Adipocyte (in vitro differentiated cells): ENCODE measurements at regions not wholly inside any gene's neighbourhood (a gene's known extent, or its start where the extent isn't known, plus 50 kb on each side); places are given as distances from the start of the nearest gene placed in this dataset.

Source experiments
- DNase-seq: peaks from one replicate; pipeline ENCODE4 v3.0.0-alpha.2; 2015; ENCODE audit warnings: low read depth
- H3K27me3 ChIP-seq: replicated peaks from 2 replicates; pipeline ENCODE4 v1.7.0; 2013; ENCODE audit warnings: mild to moderate bottlenecking, low read length, moderate library complexity; ENCODE audit not compliant: control insufficient read depth, insufficient read depth
- H3K36me3 ChIP-seq: 2 replicates; pipeline ENCODE4 v1.7.0; 2013; ENCODE audit warnings: low read length, mild to moderate bottlenecking, moderate library complexity; ENCODE audit not compliant: control insufficient read depth, insufficient read depth, severe bottlenecking
- H3K4me1 ChIP-seq: 2 replicates; pipeline ENCODE4 v1.7.0; 2013; ENCODE audit warnings: mild to moderate bottlenecking, low read length, moderate library complexity; ENCODE audit not compliant: control insufficient read depth, insufficient read depth
- H3K4me3 ChIP-seq: 2 replicates; pipeline ENCODE4 v1.7.0; 2013; ENCODE audit warnings: mild to moderate bottlenecking, low read length, moderate library complexity
- H3K9ac ChIP-seq: 2 replicates; pipeline ENCODE4 v1.7.0; 2013; ENCODE audit warnings: mild to moderate bottlenecking, low read length, moderate library complexity
- H3K9me3 ChIP-seq: 2 replicates; pipeline ENCODE4 v1.7.0; 2013; ENCODE audit warnings: mild to moderate bottlenecking, low read length, moderate library complexity; ENCODE audit not compliant: control insufficient read depth

DNA sequence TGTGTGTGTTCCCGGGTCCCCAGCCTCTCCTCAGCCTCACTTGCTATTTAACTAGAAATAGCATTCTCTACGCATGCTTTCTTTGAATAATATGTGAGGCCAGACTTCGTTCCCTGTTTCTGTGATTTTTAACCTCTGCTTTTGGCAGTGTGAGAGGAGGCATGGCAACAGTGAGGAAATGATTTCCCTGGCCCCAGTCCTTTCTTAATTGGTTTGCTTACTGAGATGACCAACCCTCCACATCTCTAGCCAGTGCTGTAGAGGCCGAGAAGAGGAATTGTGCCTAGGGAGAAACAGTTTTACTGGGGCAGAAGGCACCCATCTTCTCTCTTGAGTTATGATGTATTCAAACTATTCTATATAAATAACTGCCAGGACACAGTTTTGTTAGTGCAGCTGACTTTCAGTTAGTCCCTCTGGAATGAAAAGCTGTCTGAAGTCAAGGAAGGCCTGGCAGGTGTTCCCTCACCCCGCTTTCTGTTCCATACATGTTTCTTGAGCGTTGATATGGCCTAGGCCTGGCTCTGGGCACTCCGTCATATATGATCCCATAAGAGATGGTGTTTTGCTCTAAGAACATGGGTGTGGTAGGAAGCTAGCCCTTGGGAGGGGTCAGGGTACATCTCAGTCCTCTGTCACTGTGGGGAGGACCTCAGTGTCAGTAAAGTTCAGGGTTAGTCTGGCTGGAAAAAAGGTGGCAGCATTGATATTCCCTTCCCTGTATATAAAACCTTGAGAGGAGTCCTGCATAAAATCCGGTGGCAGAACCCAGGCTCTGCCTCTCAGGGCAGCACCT is 73.7 kb upstream of the NPAS1 start:
- no peaks in the 10 kb centered on the region for H3K9me3 ChIP-seq
- peaks cover 3% of the 10 kb centered on the region for H3K36me3 ChIP-seq
- no peaks in the 10 kb centered on the region for H3K27me3 ChIP-seq
- H3K4me1 ChIP-seq: peaks cover 68% of the 10 kb centered on the region
- peak overlapping the region; percentile 71 for H3K4me3 ChIP-seq
- peak overlapping the region; percentile 86 for H3K9ac ChIP-seq
- no peak for DNase-seq

GRCh38 chr19:46946611-46947238 is 72.9 kb upstream of the NPAS1 start:
- H3K9me3 ChIP-seq: no peaks in the 10 kb centered on the region
- H3K4me1 ChIP-seq: peaks cover 76% of the 10 kb centered on the region
- H3K27me3 ChIP-seq: no peaks in the 10 kb centered on the region
- peak overlapping the region; percentile 86 for H3K9ac ChIP-seq
- H3K4me3 ChIP-seq: no peak overlapping the region
- no peak for DNase-seq
- no peaks in the 10 kb centered on the region for H3K36me3 ChIP-seq

- DNase-seq: no peak
- H3K9me3 ChIP-seq: no peaks in the 10 kb centered on the region
- H3K36me3 ChIP-seq: no peaks in the 10 kb centered on the region
- no peak overlapping the region for H3K4me3 ChIP-seq
- H3K27me3 ChIP-seq: no peaks in the 10 kb centered on the region
- no peak overlapping the region for H3K9ac ChIP-seq
- H3K4me1 ChIP-seq: peaks cover 84% of the 10 kb centered on the region
Measured at GRCh38 chr19:46947866-46948265, 71.8 kb upstream of the NPAS1 start.

- DNase-seq: no peak
- H3K27me3 ChIP-seq: no peaks in the 10 kb centered on the region
- H3K9me3 ChIP-seq: no peaks in the 10 kb centered on the region
- H3K36me3 ChIP-seq: no peaks in the 10 kb centered on the region
- H3K9ac ChIP-seq: no peak overlapping the region
- peaks cover 63% of the 10 kb centered on the region for H3K4me1 ChIP-seq
- H3K4me3 ChIP-seq: no peak overlapping the region
Measured at GRCh38 chr19:46950526-46951170, 69.0 kb upstream of the NPAS1 start.

DNA sequence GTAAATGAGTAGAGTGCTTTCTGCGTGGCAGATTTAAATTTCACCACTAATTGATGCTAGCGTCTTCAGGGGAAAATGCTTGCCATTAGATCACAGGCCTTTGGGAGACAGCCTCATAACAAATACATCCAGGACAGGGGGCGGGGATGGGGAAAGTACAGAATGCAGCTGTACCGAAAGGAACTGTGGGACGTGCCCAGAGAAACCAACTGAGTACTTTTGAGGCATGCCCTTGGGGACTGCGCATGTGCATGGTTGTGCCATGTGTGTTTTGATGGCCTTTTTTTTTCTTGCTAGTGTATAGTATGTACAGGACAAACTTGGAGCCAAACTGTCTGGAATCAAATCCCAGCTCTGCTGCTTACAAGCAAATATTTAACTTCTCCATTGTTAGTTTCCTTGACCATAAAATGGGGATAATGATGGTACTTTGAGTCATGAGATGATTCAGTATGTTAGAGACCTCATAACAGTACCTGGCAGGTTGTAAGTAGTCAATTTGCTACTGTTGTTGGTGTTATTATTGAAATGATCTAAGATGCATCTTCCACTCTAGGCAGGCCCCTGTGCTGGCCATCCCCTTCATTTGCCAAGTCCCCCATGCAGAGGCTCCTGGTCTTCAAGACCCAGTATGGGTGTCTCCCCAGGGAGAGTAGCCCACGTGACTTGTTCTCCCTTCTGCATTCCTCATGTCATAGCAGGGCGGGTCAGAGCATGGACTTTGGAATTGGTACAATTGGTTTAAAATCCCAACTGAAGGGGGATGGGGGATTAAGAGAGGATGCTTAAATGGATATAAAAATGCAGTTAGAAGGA is 68.3 kb upstream of the NPAS1 start:
- Histone ChIP-seq H3K27me3 (no peaks in the 10 kb centered on the region), H3K9me3 (no peaks in the 10 kb centered on the region), H3K4me1 (peaks cover 57% of the 10 kb centered on the region), H3K36me3 (no peaks in the 10 kb centered on the region), H3K4me3 (no peak overlapping the region), H3K9ac (no peak overlapping the region)
- peak; percentile 41 for DNase-seq

DNA sequence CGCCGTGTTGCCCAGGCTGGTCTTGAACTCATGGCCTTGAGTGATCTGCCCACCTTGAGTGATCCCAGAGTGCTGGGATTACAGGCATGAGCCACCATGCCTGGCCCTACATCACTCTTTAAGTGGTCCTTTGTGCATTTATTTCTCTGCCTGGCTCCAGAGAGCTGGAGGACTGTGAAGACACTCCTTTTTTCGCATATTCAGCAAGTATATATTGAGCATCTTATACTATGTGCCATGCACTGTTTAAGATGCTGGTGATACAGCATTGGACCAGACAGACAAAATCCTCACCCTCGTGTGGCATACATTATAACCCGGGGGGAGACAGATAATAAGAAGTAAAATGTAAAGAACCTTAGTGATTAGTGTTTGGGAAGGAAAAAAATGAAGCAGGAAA is 66.8 kb upstream of the NPAS1 start:
- no peak overlapping the region for H3K9ac ChIP-seq
- H3K27me3 ChIP-seq: no peaks in the 10 kb centered on the region
- H3K9me3 ChIP-seq: no peaks in the 10 kb centered on the region
- no peak for DNase-seq
- H3K4me3 ChIP-seq: no peak overlapping the region
- H3K36me3 ChIP-seq: no peaks in the 10 kb centered on the region
- peaks cover 42% of the 10 kb centered on the region for H3K4me1 ChIP-seq

GRCh38 chr19:46953955-46954501 is 65.6 kb upstream of the NPAS1 start:
- Histone ChIP-seq H3K4me3 (no peak overlapping the region), H3K9me3 (no peaks in the 10 kb centered on the region), H3K9ac (no peak overlapping the region), H3K4me1 (peaks cover 50% of the 10 kb centered on the region), H3K27me3 (no peaks in the 10 kb centered on the region), H3K36me3 (no peaks in the 10 kb centered on the region)
- DNase-seq: no peak

- no peak for DNase-seq
- Histone ChIP-seq H3K27me3 (no peaks in the 10 kb centered on the region), H3K9ac (no peak overlapping the region), H3K9me3 (no peaks in the 10 kb centered on the region), H3K4me1 (peaks cover 48% of the 10 kb centered on the region), H3K36me3 (no peaks in the 10 kb centered on the region), H3K4me3 (no peak overlapping the region)
Measured at GRCh38 chr19:46954502-46954992, 65.1 kb upstream of the NPAS1 start.

DNA sequence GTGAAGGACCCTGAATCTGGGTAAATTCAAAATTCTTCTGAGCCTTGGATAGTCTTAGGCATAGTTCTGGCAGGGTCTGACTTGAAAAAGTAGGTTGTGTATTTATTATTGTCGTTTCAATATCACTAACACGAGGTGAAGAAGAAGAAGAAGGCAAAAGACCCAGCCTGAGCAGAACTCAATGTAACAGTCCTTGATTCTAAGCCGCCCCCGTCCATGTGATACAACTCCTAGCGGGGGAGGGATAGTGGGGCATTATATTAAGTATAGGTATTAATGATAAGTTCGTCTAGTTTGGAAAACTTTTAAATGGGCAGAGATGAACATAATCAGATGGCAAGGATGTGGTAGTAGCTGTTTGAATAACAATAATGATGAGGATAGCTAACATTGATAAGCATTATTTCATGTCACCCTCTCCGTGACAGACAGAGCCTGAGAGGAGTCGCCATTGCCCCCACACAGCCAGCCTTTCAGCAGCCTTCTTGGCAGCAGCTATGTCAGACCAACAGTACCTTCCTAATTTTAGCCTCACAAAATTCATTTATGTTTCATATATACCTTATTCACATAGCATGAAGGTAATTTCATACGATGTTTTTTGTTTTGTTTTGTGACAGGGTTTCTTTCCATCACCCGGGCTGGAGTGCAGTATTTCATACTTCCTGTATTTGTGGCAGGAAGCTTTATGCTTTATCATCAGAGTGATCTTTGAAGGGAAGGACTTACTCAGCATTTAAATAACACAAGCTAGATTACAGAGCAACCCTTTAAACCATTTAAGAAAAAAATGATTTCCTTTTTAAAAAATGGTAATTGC is 64.4 kb upstream of the NPAS1 start:
- Histone ChIP-seq H3K9me3 (no peaks in the 10 kb centered on the region), H3K27me3 (no peaks in the 10 kb centered on the region), H3K4me3 (no peak overlapping the region), H3K36me3 (no peaks in the 10 kb centered on the region), H3K9ac (peak overlapping the region; percentile 11), H3K4me1 (peaks cover 41% of the 10 kb centered on the region)
- DNase-seq: peak; percentile 61

DNA sequence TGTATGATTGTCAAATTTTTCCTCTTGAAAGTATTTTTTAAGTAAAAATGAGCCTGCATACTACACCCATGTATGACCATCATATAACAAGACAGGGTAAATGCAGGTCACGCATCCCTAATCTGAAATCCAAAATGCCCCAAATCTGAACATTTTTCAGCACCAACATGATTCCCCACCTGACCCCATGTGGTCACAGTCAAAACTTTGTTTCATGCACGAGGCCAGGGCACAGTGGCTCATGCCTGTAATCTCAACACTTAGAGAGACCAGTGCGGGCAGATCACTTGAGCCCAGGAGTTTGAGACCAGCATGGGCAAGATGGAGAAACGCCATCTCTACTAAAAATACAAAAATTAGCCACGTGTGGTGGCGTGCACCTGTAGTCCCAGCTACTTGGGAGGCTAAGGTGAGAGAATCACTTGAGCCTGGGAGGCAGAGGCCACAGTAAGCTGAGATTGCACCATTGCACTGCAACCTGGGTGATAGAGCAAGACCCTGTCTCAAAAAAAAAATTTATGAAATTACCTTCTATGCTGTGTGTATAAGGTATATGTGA is 63.7 kb upstream of the NPAS1 start:
- Histone ChIP-seq H3K36me3 (no peaks in the 10 kb centered on the region), H3K27me3 (no peaks in the 10 kb centered on the region), H3K9me3 (no peaks in the 10 kb centered on the region), H3K9ac (no peak overlapping the region), H3K4me3 (no peak overlapping the region), H3K4me1 (peaks cover 35% of the 10 kb centered on the region)
- no peak for DNase-seq
